Keratinocyte (primary cell): ENCODE measurements at regions not wholly inside any gene's neighbourhood (a gene's known extent, or its start where the extent isn't known, plus 50 kb on each side); places are given as distances from the start of the nearest gene placed in this dataset.

Experiments
- DNase-seq: peaks from one replicate; pipeline ENCODE4 v3.0.0-alpha.2; 2011; ENCODE audit warnings: low read depth, missing footprints, low spot score
- FAIRE-seq: peaks from 2 replicates; lab custom pipeline; 2011; peaks lifted over from hg19 to GRCh38; lab: Jason Lieb, UNC
- H2AFZ ChIP-seq: 2 replicates; pipeline ENCODE4 v1.6.0; 2012; ENCODE audit warnings: low read length, control low read depth, inconsistent platforms; ENCODE audit not compliant: control insufficient read depth
- H3K27ac ChIP-seq: 2 replicates; pipeline ENCODE4 v1.5.1; 2011; ENCODE audit warnings: low read length; ENCODE audit not compliant: control insufficient read depth, insufficient read depth
- H3K27me3 ChIP-seq: 3 replicates; pipeline ENCODE4 v1.6.0; 2011; ENCODE audit warnings: low read length; ENCODE audit not compliant: control insufficient read depth, insufficient read depth; ENCODE audit errors: extremely low read depth
- H3K36me3 ChIP-seq, 2 experiments: 2 replicates in 1 of 2; 3 replicates in 1 of 2; pipeline ENCODE4 v1.5.1; 2011; ENCODE audit warnings: low read length in 2 of 2, mild to moderate bottlenecking in 1 of 2; ENCODE audit not compliant: control insufficient read depth in 2 of 2, insufficient read depth in 2 of 2; ENCODE audit errors: extremely low read depth in 1 of 2
- H3K4me1 ChIP-seq: 3 replicates; pipeline ENCODE4 v1.5.1; 2011; ENCODE audit warnings: low read length; ENCODE audit not compliant: control insufficient read depth, insufficient read depth; ENCODE audit errors: extremely low read depth
- H3K4me2 ChIP-seq: 3 replicates; pipeline ENCODE4 v1.6.0; 2011; ENCODE audit warnings: low read depth, low read length; ENCODE audit not compliant: control insufficient read depth, insufficient read depth; ENCODE audit errors: extremely low read depth
- H3K4me3 ChIP-seq, 3 experiments: fragments of 200-600 bp in 1 of 3; sonication (generic) in 1 of 3; 2 replicates in 2 of 3; 3 replicates in 1 of 3; pipeline ENCODE4 v1.5.1; 2011 to 2016; ENCODE audit warnings: low read length in 3 of 3, mild to moderate bottlenecking in 3 of 3, control low read depth in 2 of 3, inconsistent platforms in 1 of 3, low read depth in 1 of 3, mixed read lengths in 1 of 3, mixed run types in 1 of 3, moderate library complexity in 1 of 3; ENCODE audit not compliant: control insufficient read depth in 2 of 3, insufficient read depth in 2 of 3; ENCODE audit errors: extremely low read depth in 1 of 3
- H3K79me2 ChIP-seq: 2 replicates; pipeline ENCODE4 v1.6.0; 2012; ENCODE audit warnings: low read length; ENCODE audit not compliant: control insufficient read depth, insufficient read depth
- H3K9ac ChIP-seq: 3 replicates; pipeline ENCODE4 v1.6.0; 2011; ENCODE audit warnings: low read length; ENCODE audit not compliant: control insufficient read depth, insufficient read depth; ENCODE audit errors: extremely low read depth
- H3K9me1 ChIP-seq: 3 replicates; pipeline ENCODE4 v1.6.0; 2011; ENCODE audit warnings: low read length; ENCODE audit not compliant: control insufficient read depth, insufficient read depth; ENCODE audit errors: extremely low read depth
- H3K9me3 ChIP-seq: 2 replicates; pipeline ENCODE4 v1.5.1; 2012; ENCODE audit warnings: low read depth, low read length; ENCODE audit not compliant: control insufficient read depth
- H4K20me1 ChIP-seq: 3 replicates; pipeline ENCODE4 v1.6.0; 2011; ENCODE audit warnings: low read length; ENCODE audit not compliant: control insufficient read depth, insufficient read depth; ENCODE audit errors: extremely low read depth
- CTCF ChIP-seq, 3 experiments: IDR thresholded peaks in 1 of 3; conservative IDR thresholded peaks in 1 of 3; optimal IDR thresholded peaks in 1 of 3; 2 replicates in 2 of 3; 3 replicates in 1 of 3; pipeline versions ENCODE3 to v1.5.1; 2011; ENCODE audit warnings: low read length in 3 of 3, mild to moderate bottlenecking in 3 of 3, moderate library complexity in 2 of 3, control low read depth in 1 of 3, inconsistent platforms in 1 of 3; ENCODE audit not compliant: insufficient read depth in 2 of 3; ENCODE audit errors: extremely low read depth in 1 of 3
- EZH2 ChIP-seq: IDR thresholded peaks from one replicate; pipeline ENCODE4 v1.6.1; 2012; ENCODE audit warnings: inconsistent platforms, mild to moderate bottlenecking, low read length, moderate library complexity
- dilution Hi-C: fragments of 300-500 bp; cut with MboI; formaldehyde crosslinking; loops from one replicate; pipeline ENCODE4 v1.7.0; 2020; ENCODE audit warnings: low sequenced_read_pairs; ENCODE audit not compliant: extremely low pct_ligation_motif_present

DNA sequence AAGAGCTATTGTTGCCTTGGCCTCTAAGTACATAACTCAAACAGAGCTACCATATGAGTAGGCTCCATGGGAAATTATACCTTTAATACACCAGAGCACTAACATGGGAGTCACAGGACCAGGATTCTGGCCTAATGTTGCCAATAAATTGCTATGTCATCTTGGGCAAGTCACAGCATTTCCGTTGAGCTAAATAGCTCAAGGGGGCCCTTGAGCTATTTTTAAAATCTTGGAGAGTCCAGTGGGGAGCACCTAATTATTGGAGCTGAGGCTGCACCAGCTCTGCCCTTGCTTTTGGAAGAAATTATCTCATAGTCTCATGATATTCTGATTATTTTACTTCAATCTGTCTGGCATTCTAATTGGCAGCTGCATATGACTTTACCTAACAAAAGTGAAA lies 350.8 kb downstream of the ENC1 start:
- no peaks in the 10 kb centered on the region for H3K79me2 ChIP-seq
- no peaks in the 10 kb centered on the region for H3K36me3 ChIP-seq
- H3K4me1 ChIP-seq, result peaks cover 24% of the 10 kb centered on the region
- H3K4me3 ChIP-seq, result no peak overlapping the region
- no peaks in the 10 kb centered on the region for H3K9me3 ChIP-seq
- H3K9ac ChIP-seq, result no peak overlapping the region
- H3K9me1 ChIP-seq, result no peaks in the 10 kb centered on the region
- H2AFZ ChIP-seq, result no peak overlapping the region
- TF ChIP-seq EZH2, result no peak
- FAIRE-seq (peak; percentile 32), DNase-seq (no peak)
- peak overlapping the region; percentile 40 for H3K27ac ChIP-seq
- dilution Hi-C loops, result no loop called here
- H3K4me2 ChIP-seq, result peak overlapping the region; percentile 42
- no peaks in the 10 kb centered on the region for H4K20me1 ChIP-seq
- no peaks in the 10 kb centered on the region for H3K27me3 ChIP-seq

- H3K36me3 ChIP-seq, result no peaks in the 10 kb centered on the region
- H3K4me3 ChIP-seq, result no peak overlapping the region
- H3K9me1 ChIP-seq, result no peaks in the 10 kb centered on the region
- DNase-seq (peak; percentile 48), FAIRE-seq (peak; percentile 55)
- no peaks in the 10 kb centered on the region for H3K79me2 ChIP-seq
- TF ChIP-seq CTCF (optimal IDR thresholded peaks at IDR 0.05 in 1 of 3, IDR thresholded peaks at IDR 0.05 in 1 of 3, conservative IDR thresholded peaks at IDR 0.05 in 1 of 3; ENCODE audit: extremely low read depth in 1 of 3, insufficient read depth in 2 of 3, low read length in 3 of 3) (no peak), EZH2 (no peak)
- peak overlapping the region; percentile 40 for H3K27ac ChIP-seq
- dilution Hi-C loops, result no loop called here
- peaks cover 20% of the 10 kb centered on the region for H3K4me1 ChIP-seq
- peak overlapping the region; percentile 42 for H3K4me2 ChIP-seq
- no peak overlapping the region for H3K9ac ChIP-seq
- peak overlapping the region; percentile 18 for H2AFZ ChIP-seq
- no peaks in the 10 kb centered on the region for H3K27me3 ChIP-seq
- H4K20me1 ChIP-seq, result no peaks in the 10 kb centered on the region
- H3K9me3 ChIP-seq, result no peaks in the 10 kb centered on the region
These were observed 351.3 kb downstream of the ENC1 start for GRCh38 chr5:74289238-74289637.

DNA sequence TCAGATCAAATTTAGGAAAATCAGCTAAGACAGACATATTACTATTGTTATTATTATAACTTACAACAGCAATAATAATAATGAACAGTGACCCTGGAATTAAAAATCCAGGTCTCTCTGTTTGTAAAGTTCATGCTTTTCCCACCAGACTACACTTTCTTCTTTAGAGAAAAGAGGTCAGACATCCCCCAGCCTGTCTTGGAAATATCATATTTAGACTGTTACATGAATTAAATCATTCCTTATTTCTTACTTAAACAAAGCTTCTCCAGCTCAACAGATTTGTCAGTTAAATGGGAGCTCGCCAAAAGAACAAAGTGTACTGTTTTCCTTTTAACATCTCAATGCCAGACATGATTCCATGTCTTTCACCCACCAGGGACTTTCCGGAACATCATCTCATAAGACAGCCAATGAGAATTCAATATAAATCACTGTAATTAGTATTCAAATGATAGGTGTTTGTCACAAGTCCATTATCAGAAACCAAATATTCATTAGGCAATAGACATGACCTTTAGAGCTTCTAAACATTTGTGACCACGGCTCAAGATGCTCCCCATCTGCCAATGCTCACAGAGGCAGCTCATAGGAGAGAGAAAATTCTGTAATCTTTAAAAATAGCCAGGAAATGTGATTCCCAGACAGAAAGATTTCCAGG lies 351.9 kb downstream of the ENC1 start:
- Histone ChIP-seq H3K9me3 (no peaks in the 10 kb centered on the region), H4K20me1 (no peaks in the 10 kb centered on the region), H3K9me1 (no peaks in the 10 kb centered on the region), H3K4me2 (no peak overlapping the region), H3K27ac (no peak overlapping the region), H3K4me1 (peaks cover 20% of the 10 kb centered on the region), H3K4me3 (no peak overlapping the region), H3K79me2 (no peaks in the 10 kb centered on the region), H3K9ac (no peak overlapping the region), H3K36me3 (no peaks in the 10 kb centered on the region), H3K27me3 (no peaks in the 10 kb centered on the region), H2AFZ (no peak overlapping the region)
- dilution Hi-C loops, result no loop called here
- DNase-seq (no peak), FAIRE-seq (no peak)
- no peak for TF ChIP-seq CTCF (optimal IDR thresholded peaks at IDR 0.05 in 1 of 3, IDR thresholded peaks at IDR 0.05 in 1 of 3, conservative IDR thresholded peaks at IDR 0.05 in 1 of 3; ENCODE audit: extremely low read depth in 1 of 3, insufficient read depth in 2 of 3, low read length in 3 of 3)
- no peak for TF ChIP-seq EZH2
